ENCODE measurements at regions not wholly inside any gene's neighbourhood (a gene's known extent, or its start where the extent isn't known, plus 50 kb on each side); places are given as distances from the start of the nearest gene placed in this dataset.
A peak's percentile ranks its signal among the peaks of the same experiment; 100 is the strongest.

DNA sequence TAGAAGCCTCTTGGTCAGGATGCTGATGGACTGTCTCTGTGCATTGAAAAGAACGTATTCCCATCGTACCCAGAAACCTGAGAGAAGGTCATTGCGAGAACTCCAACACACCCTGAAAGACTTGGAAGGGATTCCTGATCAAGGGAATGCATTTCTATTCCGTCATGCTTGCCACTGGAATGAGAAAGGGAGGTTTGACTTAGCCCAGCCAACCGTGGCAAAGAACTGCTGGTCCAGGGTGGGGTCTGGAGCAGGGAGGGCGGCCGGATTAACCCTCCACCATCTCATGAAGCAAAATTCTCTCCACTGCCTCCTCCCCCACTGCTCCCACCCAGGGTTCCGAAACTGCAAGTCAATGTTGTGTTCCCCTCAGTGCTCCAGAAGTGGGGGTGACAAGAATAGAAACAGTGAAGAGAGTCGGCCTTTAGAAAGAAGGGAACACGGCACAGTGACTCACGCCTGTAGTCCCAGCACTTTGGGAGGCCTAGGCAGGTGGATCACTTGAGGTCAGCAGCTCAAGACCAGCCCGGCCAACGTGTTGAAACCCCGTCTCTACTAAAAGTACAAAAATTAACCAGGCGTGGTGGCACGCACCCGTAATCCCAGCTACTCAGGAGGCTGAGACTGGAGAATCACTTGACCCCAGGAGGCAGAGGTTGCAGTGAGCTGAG is 137.5 kb upstream of the MGMT start:
- DNase-seq (ENCODE audit: low spot score) = peak; percentile 79

- DNase-seq (ENCODE audit: low spot score) = no peak
These were observed 136.8 kb upstream of the MGMT start for GRCh38 chr10:129330211-129330610.

GRCh38 chr10:129331207-129331838 is 135.7 kb upstream of the MGMT start:
- DNase-seq (ENCODE audit: low spot score) = no peak

- no peak for DNase-seq (ENCODE audit: low spot score)
These were observed 135.2 kb upstream of the MGMT start for GRCh38 chr10:129331839-129332220.

DNA sequence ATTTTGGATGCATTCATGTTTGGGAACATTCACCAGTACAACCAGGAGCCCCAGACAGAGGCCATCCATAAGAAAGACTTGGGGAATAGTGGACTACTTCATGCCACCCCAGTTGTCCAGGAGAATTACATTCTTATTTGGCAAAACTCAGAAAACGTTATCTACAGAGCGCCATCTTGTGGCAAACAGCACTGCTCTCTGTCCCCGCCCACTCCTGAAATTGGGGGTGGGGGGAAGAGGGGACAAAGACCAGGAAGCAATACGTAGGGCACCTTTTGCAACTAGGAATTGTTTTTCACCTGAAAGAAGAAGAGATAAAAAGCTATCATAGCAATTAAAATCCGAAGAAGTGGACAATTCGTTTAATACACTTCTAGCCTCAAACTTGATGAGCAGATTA is 134.6 kb upstream of the MGMT start:
- DNase-seq (ENCODE audit: low spot score) = peak; percentile 34

DNA sequence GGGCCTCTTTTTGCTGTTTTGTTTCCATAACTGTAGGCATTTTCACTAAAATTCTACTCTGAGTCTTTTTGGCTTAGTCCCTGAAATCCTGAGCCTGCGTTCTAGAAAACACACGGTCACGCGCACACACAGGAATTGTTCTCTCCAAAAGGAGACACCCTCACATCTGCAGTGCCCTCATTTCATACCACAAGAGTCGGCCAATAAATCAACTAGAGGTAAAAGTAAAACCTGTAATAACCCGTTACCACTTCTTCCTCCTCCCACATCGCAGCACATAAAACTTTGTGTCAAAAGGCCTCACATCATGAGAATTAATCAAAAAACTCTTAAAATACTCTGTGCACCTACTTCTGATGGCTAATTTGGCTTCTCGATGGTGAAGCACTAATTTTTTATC is 133.3 kb upstream of the MGMT start:
- no peak for DNase-seq (ENCODE audit: low spot score)

GRCh38 chr10:129334266-129334665 is 132.8 kb upstream of the MGMT start:
- DNase-seq (ENCODE audit: low spot score) = no peak

GRCh38 chr10:129335396-129335795 is 131.6 kb upstream of the MGMT start:
- DNase-seq (ENCODE audit: low spot score) = no peak

DNA sequence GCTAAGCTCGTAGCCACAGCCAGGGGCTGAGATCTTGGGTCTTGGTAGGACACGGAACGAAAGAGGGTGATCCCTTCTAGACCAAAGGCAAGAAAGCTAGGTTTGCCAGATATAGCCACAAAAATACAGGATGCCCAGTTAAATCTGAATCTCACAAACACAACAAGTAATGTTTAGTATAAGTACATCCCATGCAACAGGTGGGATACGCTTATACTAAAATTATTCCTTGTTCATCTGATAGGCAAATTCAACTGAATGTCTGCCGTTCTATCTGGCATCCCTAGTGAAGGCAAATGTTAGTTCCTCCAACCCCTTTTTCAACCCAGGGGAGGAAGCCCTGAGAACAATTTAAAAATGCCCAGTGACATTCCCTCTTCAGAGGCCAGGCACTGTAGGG is 131.1 kb upstream of the MGMT start:
- no peak for DNase-seq (ENCODE audit: low spot score)

DNA sequence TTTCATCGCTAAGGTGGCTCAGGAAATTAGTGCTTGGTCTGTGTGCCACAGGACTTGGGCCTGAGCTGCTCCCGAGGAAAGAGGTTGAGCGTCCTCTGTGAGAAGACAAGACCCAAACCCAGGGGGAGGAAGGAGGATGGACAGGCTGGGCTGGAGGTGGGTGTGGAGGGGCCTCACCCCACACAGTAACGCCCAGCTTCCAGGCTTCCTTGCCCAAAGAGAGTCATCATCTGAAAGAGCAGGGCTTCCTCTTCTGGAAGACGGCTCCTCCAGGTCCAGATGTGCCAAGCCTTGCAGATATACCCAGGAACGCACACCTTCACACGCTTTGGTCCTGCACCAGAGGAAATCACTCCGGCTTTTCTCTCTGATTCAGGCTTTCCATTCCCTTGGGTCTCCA is 127.8 kb upstream of the MGMT start:
- DNase-seq (ENCODE audit: low spot score) = no peak

DNA sequence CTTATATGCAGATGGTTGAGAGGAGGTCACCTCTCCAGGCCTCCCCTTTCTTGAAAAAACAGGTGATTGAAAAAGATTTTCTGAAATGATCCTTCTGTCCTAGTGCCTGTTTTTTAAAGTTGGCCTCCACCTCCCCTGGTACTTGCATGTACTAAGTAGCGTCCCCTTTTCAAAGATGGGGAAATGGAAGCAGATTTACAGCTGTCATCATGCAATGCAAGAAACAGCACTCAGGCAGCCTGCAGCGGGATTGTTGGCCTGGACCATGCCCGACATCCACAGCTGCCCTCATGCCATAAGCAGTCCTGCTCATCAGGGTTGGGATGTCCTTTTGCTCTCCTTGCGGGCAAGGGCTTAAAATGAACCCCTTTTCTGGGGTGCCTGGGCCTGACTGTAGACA is 127.2 kb upstream of the MGMT start:
- DNase-seq (ENCODE audit: low spot score) = no peak

DNA sequence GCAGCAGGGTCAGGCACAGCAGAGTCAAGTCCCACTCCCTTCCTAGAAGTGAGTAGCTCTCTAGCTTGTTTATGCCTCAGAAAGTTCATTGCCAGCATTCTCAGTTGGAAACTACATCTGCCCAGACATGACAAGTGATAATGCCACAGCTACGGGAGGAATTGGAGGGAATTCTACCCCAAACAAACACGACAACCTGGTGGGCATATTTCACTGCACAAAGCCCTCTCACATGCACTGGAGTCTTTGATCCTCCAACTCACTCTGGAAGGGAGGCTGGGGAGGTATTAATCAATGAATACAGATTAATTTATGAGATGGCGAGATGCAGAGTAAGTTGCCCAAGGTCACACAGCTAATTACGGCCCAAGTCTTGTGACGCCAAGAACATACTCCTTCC is 126.0 kb upstream of the MGMT start:
- no peak for DNase-seq (ENCODE audit: low spot score)

- DNase-seq (ENCODE audit: low spot score) = no peak
These were observed 124.7 kb upstream of the MGMT start for GRCh38 chr10:129342385-129342784.

- no peak for DNase-seq (ENCODE audit: low spot score)
These were observed 123.9 kb upstream of the MGMT start for GRCh38 chr10:129343141-129343540.

DNA sequence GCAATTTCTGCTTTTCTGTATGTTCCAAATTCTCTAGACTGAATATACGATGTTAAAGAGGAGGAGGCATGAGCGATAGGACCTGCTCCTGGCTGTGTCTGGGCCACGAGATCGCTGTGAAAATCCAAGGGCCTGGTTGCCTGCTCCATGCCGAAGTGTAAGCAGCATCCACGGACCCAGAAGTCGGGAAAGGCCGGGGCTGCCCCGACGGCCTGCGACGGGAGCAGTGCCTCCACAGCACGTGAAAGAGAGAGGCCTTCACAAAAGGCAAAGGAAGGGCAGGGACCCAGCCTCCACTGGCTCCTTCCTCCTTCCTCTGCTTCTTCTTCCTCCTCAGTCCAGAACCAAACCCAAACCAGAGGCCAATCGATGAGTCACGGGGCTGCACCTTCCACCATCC is 122.9 kb upstream of the MGMT start:
- DNase-seq (ENCODE audit: low spot score) = no peak

GRCh38 chr10:129344731-129345355 is 122.2 kb upstream of the MGMT start:
- DNase-seq (ENCODE audit: low spot score) = no peak

- DNase-seq (ENCODE audit: low spot score) = no peak
These were observed 121.3 kb upstream of the MGMT start for GRCh38 chr10:129345763-129346162.

DNA sequence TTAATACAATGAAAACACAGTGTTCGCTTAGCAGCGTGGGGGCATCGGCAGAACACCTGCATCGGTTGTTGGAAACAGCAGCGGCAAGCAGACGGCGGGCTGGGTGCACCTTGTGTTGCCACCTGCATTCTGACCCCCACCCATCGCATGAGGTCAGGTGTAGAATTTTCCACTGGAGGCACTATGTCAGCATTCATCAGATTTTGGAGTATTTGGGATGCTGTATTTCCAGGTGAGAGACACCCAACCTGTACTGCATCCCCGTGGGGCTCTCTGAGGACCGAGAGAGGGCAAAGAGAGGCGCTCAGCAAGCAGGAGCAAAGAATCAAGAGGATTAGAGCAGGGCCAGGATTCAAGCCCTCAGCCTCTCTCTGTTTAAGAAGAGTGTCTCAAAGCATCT is 116.4 kb upstream of the MGMT start:
- DNase-seq (ENCODE audit: low spot score) = no peak

GRCh38 chr10:129353101-129353500 is 113.9 kb upstream of the MGMT start:
- DNase-seq (ENCODE audit: low spot score) = no peak

- DNase-seq (ENCODE audit: low spot score) = no peak
These were observed 107.0 kb upstream of the MGMT start for GRCh38 chr10:129360046-129360445.

- no peak for DNase-seq (ENCODE audit: low spot score)
These were observed 105.2 kb upstream of the MGMT start for GRCh38 chr10:129361676-129362376.

GRCh38 chr10:129364949-129365348 is 102.1 kb upstream of the MGMT start:
- DNase-seq (ENCODE audit: low spot score) = no peak

- DNase-seq (ENCODE audit: low spot score) = no peak
These were observed 101.2 kb upstream of the MGMT start for GRCh38 chr10:129365767-129366402.
